ENCODE measurements at regions not wholly inside any gene's neighbourhood (a gene's known extent, or its start where the extent isn't known, plus 50 kb on each side); places are given as distances from the start of the nearest gene placed in this dataset.

GRCh38 chr19:28168557-28168956, 1044.4 kb downstream of the UQCRFS1 start:
- TF ChIP-seq, protein P1, sequence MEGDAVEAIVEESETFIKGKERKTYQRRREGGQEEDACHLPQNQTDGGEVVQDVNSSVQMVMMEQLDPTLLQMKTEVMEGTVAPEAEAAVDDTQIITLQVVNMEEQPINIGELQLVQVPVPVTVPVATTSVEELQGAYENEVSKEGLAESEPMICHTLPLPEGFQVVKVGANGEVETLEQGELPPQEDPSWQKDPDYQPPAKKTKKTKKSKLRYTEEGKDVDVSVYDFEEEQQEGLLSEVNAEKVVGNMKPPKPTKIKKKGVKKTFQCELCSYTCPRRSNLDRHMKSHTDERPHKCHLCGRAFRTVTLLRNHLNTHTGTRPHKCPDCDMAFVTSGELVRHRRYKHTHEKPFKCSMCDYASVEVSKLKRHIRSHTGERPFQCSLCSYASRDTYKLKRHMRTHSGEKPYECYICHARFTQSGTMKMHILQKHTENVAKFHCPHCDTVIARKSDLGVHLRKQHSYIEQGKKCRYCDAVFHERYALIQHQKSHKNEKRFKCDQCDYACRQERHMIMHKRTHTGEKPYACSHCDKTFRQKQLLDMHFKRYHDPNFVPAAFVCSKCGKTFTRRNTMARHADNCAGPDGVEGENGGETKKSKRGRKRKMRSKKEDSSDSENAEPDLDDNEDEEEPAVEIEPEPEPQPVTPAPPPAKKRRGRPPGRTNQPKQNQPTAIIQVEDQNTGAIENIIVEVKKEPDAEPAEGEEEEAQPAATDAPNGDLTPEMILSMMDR (IDR thresholded peaks at IDR 0.05; ENCODE audit: insufficient read depth, low read length): no peak
- TF ChIP-seq SPI1 (IDR thresholded peaks at IDR 0.05; ENCODE audit: borderline replicate concordance, low read depth): no peak
- no peak for TF ChIP-seq REST (IDR thresholded peaks at IDR 0.05; ENCODE audit: insufficient replicate concordance, low read depth)
- TF ChIP-seq POLR2AphosphoS5 (IDR thresholded peaks at IDR 0.05; ENCODE audit: low read depth): no peak
- no peak for TF ChIP-seq GABPA (IDR thresholded peaks at IDR 0.05; ENCODE audit: low read depth)
